Stimulated activated CD8-positive, alpha-beta memory T cell treated with anti-CD3 and anti-CD28 coated beads, Interleukin-7, amount 100 ng/mL, for 4 hours (primary cell): ENCODE measurements at regions not wholly inside any gene's neighbourhood (a gene's known extent, or its start where the extent isn't known, plus 50 kb on each side); places are given as distances from the start of the nearest gene placed in this dataset.

ENCODE experiments used
- DNase-seq, 2 donors: peaks; one replicate each; pipeline ENCODE4 v3.0.0-alpha.2; 2020; ENCODE audit warnings: low read depth in 2 of 2

GRCh38 chr9:20117482-20117881 lies 328.6 kb upstream of the SLC24A2 start:
- no peak for DNase-seq

GRCh38 chr9:20114974-20115373 lies 326.1 kb upstream of the SLC24A2 start:
- no peak for DNase-seq

- no peak for DNase-seq
These were observed 323.5 kb upstream of the SLC24A2 start for GRCh38 chr9:20112205-20112783.

GRCh38 chr9:20111173-20111843 lies 322.5 kb upstream of the SLC24A2 start:
- DNase-seq = no peak

- no peak for DNase-seq
These were observed 306.7 kb upstream of the SLC24A2 start for GRCh38 chr9:20095430-20096092.

- no peak for DNase-seq
These were observed 303.7 kb upstream of the SLC24A2 start for GRCh38 chr9:20092561-20092960.

GRCh38 chr9:20087481-20087880 lies 298.6 kb upstream of the SLC24A2 start:
- no peak for DNase-seq

- no peak for DNase-seq
These were observed 297.0 kb upstream of the SLC24A2 start for GRCh38 chr9:20085842-20086241.

- DNase-seq = no peak
These were observed 295.3 kb upstream of the SLC24A2 start for GRCh38 chr9:20084125-20084524.

GRCh38 chr9:20083390-20083789 lies 294.6 kb upstream of the SLC24A2 start:
- no peak for DNase-seq

GRCh38 chr9:20082831-20083230 lies 294.0 kb upstream of the SLC24A2 start:
- DNase-seq = no peak

GRCh38 chr9:20082406-20082805 lies 293.6 kb upstream of the SLC24A2 start:
- no peak for DNase-seq

GRCh38 chr9:20078246-20078645 lies 289.4 kb upstream of the SLC24A2 start:
- DNase-seq = no peak

GRCh38 chr9:20074291-20074690 lies 285.5 kb upstream of the SLC24A2 start:
- DNase-seq = no peak

GRCh38 chr9:20070336-20070735 lies 281.5 kb upstream of the SLC24A2 start:
- no peak for DNase-seq

- DNase-seq = no peak
These were observed 277.2 kb upstream of the SLC24A2 start for GRCh38 chr9:20065796-20066700.

- no peak for DNase-seq
These were observed 276.2 kb upstream of the SLC24A2 start for GRCh38 chr9:20065046-20065445.

GRCh38 chr9:20054734-20055133 lies 265.9 kb upstream of the SLC24A2 start:
- no peak for DNase-seq

GRCh38 chr9:20048985-20049384 lies 260.1 kb upstream of the SLC24A2 start:
- no peak for DNase-seq

GRCh38 chr9:20048437-20048836 lies 259.6 kb upstream of the SLC24A2 start:
- no peak for DNase-seq

- no peak for DNase-seq
These were observed 255.8 kb upstream of the SLC24A2 start for GRCh38 chr9:20044686-20045085.

- no peak for DNase-seq
These were observed 254.6 kb upstream of the SLC24A2 start for GRCh38 chr9:20043461-20043860.
